Ishikawa (cell line): ENCODE measurements at regions not wholly inside any gene's neighbourhood (a gene's known extent, or its start where the extent isn't known, plus 50 kb on each side); places are given as distances from the start of the nearest gene placed in this dataset.

Source experiments
- CEBPB ChIP-seq: IDR thresholded peaks from 2 replicates; pipeline ENCODE4 v1.6.1; 2012
- EP300 ChIP-seq: IDR thresholded peaks from 2 replicates; pipeline ENCODE4 v1.6.1; 2012; ENCODE audit warnings: borderline replicate concordance
- FOXM1 ChIP-seq: IDR thresholded peaks from 2 replicates; pipeline ENCODE4 v1.6.1; 2012; ENCODE audit warnings: low read depth, borderline replicate concordance
- MAX ChIP-seq: IDR thresholded peaks from 2 replicates; pipeline ENCODE4 v1.6.1; 2012
- NFIC ChIP-seq: IDR thresholded peaks from 2 replicates; pipeline ENCODE4 v1.6.1; 2012
- RAD21 ChIP-seq: IDR thresholded peaks from 2 replicates; pipeline ENCODE4 v1.6.1; 2012; ENCODE audit warnings: low read depth
- REST ChIP-seq: IDR thresholded peaks from 2 replicates; pipeline ENCODE4 v1.6.1; 2012; ENCODE audit warnings: low read depth, mild to moderate bottlenecking
- TAF1 ChIP-seq: IDR thresholded peaks from 2 replicates; pipeline ENCODE4 v1.6.1; 2012; ENCODE audit warnings: low read depth, mild to moderate bottlenecking
- YY1 ChIP-seq: IDR thresholded peaks from 2 replicates; pipeline ENCODE4 v1.6.1; 2012; ENCODE audit warnings: low read depth
- ZBTB7A ChIP-seq: IDR thresholded peaks from 2 replicates; pipeline ENCODE4 v1.6.1; 2012; ENCODE audit warnings: low read depth

DNA sequence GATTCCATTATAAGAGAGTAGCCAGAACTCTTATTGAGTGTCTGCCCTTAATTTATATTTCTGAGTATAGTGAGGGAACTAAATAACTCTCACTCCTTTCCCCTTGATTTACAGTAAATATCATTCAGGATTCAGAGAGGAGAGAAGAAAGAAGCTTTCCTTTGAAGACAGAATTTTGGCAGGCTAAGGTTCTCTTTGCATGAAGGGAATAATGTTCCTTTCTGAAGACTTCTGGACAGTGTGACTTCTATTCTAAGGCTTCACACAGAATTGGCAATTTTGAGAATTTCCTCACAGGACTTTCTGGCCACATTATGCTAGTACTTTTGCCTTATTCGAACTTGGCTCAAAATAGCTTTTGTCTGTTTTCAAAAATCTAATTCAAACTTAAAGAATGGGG lies 352.2 kb upstream of the FBXO33 start:
- TF ChIP-seq REST: no peak
- TF ChIP-seq RAD21: no peak
- TF ChIP-seq FOXM1: no peak
- TF ChIP-seq MAX: no peak
- TF ChIP-seq TAF1: no peak
- no peak for TF ChIP-seq YY1
- no peak for TF ChIP-seq EP300
- TF ChIP-seq CEBPB: no peak
- no peak for TF ChIP-seq NFIC
- TF ChIP-seq ZBTB7A: no peak
